Astrocyte (in vitro differentiated cells and primary cell): ENCODE measurements at regions not wholly inside any gene's neighbourhood (a gene's known extent, or its start where the extent isn't known, plus 50 kb on each side); places are given as distances from the start of the nearest gene placed in this dataset.

Source experiments
- CTCF ChIP-seq: IDR thresholded peaks from 2 replicates; pipeline ENCODE4 v1.5.1; 2011; ENCODE audit warnings: low read depth, mild to moderate bottlenecking, inconsistent platforms, low read length, moderate library complexity; ENCODE audit not compliant: insufficient read depth
- EZH2 ChIP-seq: IDR thresholded peaks from 2 replicates; pipeline ENCODE4 v1.6.1; 2012; ENCODE audit warnings: mild to moderate bottlenecking, low read length, inconsistent platforms; ENCODE audit not compliant: insufficient read depth

GRCh38 chr7:123397746-123398338, 136.6 kb downstream of the IQUB start:
- TF ChIP-seq CTCF (no peak), EZH2 (no peak)
